ENCODE measurements at regions not wholly inside any gene's neighbourhood (a gene's known extent, or its start where the extent isn't known, plus 50 kb on each side); places are given as distances from the start of the nearest gene placed in this dataset.

- DNase-seq: no peak
- Histone ChIP-seq H2AK5ac (ENCODE audit: low read depth, low read length) (no peak overlapping the region), H2BK120ac (ENCODE audit: low read depth, low read length) (no peak overlapping the region), H3K18ac (ENCODE audit: low read depth, low read length) (no peak overlapping the region), H3K4me3 (ENCODE audit: insufficient read depth, low read depth, low read length) (no peak overlapping the region), H3K36me3 (ENCODE audit: control insufficient read depth, insufficient read depth, low read length) (no peaks in the 10 kb centered on the region), H4K20me1 (ENCODE audit: insufficient read depth, low read length) (no peaks in the 10 kb centered on the region), H3K23ac (ENCODE audit: low read depth, low read length) (no peak overlapping the region), H4K8ac (ENCODE audit: low read depth in 2 of 2, low read length in 2 of 2) (no peak overlapping the region), H3K9me1 (ENCODE audit: insufficient read depth, low read length) (no peaks in the 10 kb centered on the region), H2BK20ac (ENCODE audit: low read depth, low read length) (no peak overlapping the region), H3K14ac (replicated peaks; ENCODE audit: low read depth, low read length) (no peak overlapping the region), H3K4me2 (ENCODE audit: low read depth, low read length) (no peak overlapping the region), H3K27ac (ENCODE audit: insufficient read depth, low read length) (no peak overlapping the region), H2AFZ (replicated peaks; ENCODE audit: low read length, poor library complexity) (no peak overlapping the region), H3K9ac (ENCODE audit: low read depth, low read length) (no peak overlapping the region), H4K5ac (ENCODE audit: low read depth, low read length) (no peak overlapping the region), H3K4me1 (ENCODE audit: control insufficient read depth, insufficient read depth, low read length) (no peaks in the 10 kb centered on the region), H3K4ac (ENCODE audit: low read depth, low read length) (no peak overlapping the region), H2BK5ac (ENCODE audit: low read depth, low read length, poor library complexity, severe bottlenecking) (no peak overlapping the region), H2AK9ac (replicated peaks; ENCODE audit: low read depth, low read length, poor library complexity) (no peak overlapping the region), H3K79me1 (ENCODE audit: low read depth in 1 of 2, low read length in 2 of 2) (no peaks in the 10 kb centered on the region), H3K9me3 (ENCODE audit: control insufficient read depth, insufficient read depth, low read length) (no peaks in the 10 kb centered on the region; the same call in 1 of the 2 replicates), H3K56ac (ENCODE audit: extremely low read depth, insufficient read depth, low read length) (no peak overlapping the region), H3K27me3 (ENCODE audit: control insufficient read depth, insufficient read depth, low read length) (no peaks in the 10 kb centered on the region), H2BK15ac (ENCODE audit: low read depth, low read length) (no peak overlapping the region), H4K91ac (ENCODE audit: insufficient read depth, low read depth, low read length) (no peak overlapping the region)
- ChIA-PET CTCF (no interaction called here), POLR2A (ENCODE audit: unreplicated experiment) (no interaction called here)
- no TSS peak for BruUV-seq (replicated peaks)
- no peak for TF ChIP-seq BHLHE40 (IDR thresholded peaks at IDR 0.05; ENCODE audit: low read depth, low read length)
- TF ChIP-seq RAD21 (IDR thresholded peaks at IDR 0.05; ENCODE audit: low read length): no peak
- no peak for TF ChIP-seq RFX5 (IDR thresholded peaks at IDR 0.05; ENCODE audit: low read depth, low read length)
- no peak for TF ChIP-seq MAFK (IDR thresholded peaks at IDR 0.05; ENCODE audit: low read depth, low read length)
- no peak for TF ChIP-seq NFE2L2 (IDR thresholded peaks at IDR 0.05; ENCODE audit: low read depth, low read length)
- TF ChIP-seq FOS (IDR thresholded peaks at IDR 0.05; ENCODE audit: low read depth, low read length): no peak
- no peak for TF ChIP-seq MAZ (IDR thresholded peaks at IDR 0.05; ENCODE audit: borderline replicate concordance, low read depth, low read length)
- no peak for TF ChIP-seq MXI1 (IDR thresholded peaks at IDR 0.05; ENCODE audit: borderline replicate concordance, low read depth, low read length)
- TF ChIP-seq POLR2A (IDR thresholded peaks at IDR 0.05; ENCODE audit: low read depth, low read length): no peak
- TF ChIP-seq SMC3 (IDR thresholded peaks at IDR 0.05; ENCODE audit: low read depth, low read length): no peak
- TF ChIP-seq RCOR1 (IDR thresholded peaks at IDR 0.05; ENCODE audit: insufficient replicate concordance, low read length): no peak
- no peak for TF ChIP-seq CEBPB (IDR thresholded peaks at IDR 0.05; ENCODE audit: low read depth, low read length)
- no peak for TF ChIP-seq ELK1 (IDR thresholded peaks at IDR 0.05; ENCODE audit: borderline replicate concordance, low read depth, low read length)
- no peak for TF ChIP-seq USF2 (IDR thresholded peaks at IDR 0.05; ENCODE audit: low read depth, low read length)
- TF ChIP-seq CTCF (conservative IDR thresholded peaks at IDR 0.05; ENCODE audit: low read depth, low read length): no peak
- TF ChIP-seq CHD1 (IDR thresholded peaks at IDR 0.05; ENCODE audit: low read depth, low read length): no peak
- in situ Hi-C loops (cut with MboI; ENCODE audit: low sequenced_read_pairs): no loop called here
- no peak for ATAC-seq (ENCODE audit: low read depth)
- no CpG with 5 or more reads among the region's 7 CpGs for WGBS, 2 experiments (ENCODE audit: extremely low coverage in 2 of 2, insufficient read length in 1 of 2)
- intact Hi-C loops (cut with micrococcal nuclease): no loop called here
- dilution Hi-C loops (cut with HindIII; ENCODE audit: low sequenced_read_pairs, unreplicated experiment): no loop called here
Observed at GRCh38 chr22:47376322-47376700, 613.9 kb downstream of the TBC1D22A start.

All from IMR-90 (cell line).